ENCODE measurements at regions not wholly inside any gene's neighbourhood (a gene's known extent, or its start where the extent isn't known, plus 50 kb on each side); places are given as distances from the start of the nearest gene placed in this dataset.

GRCh38 chr11:121797496-121797895 is 318.5 kb downstream of the BLID start:
- no peak for DNase-seq (ENCODE audit: low spot score)
- Mint-ChIP-seq H3K4me3 (ENCODE audit: unreplicated experiment) (no peak overlapping the region), H3K27me3 (ENCODE audit: unreplicated experiment) (no peaks in the 10 kb centered on the region), H3K9me3 (ENCODE audit: unreplicated experiment) (peaks cover 3% of the 10 kb centered on the region), H3K4me1 (ENCODE audit: unreplicated experiment) (peaks cover 22% of the 10 kb centered on the region), H3K27ac (ENCODE audit: unreplicated experiment) (no peak overlapping the region), H3K36me3 (ENCODE audit: low read depth, unreplicated experiment) (no peaks in the 10 kb centered on the region)
- TF ChIP-seq CTCF (IDR thresholded peaks at IDR 0.05; ENCODE audit: unreplicated experiment), result no peak

GRCh38 chr11:121795174-121795573 is 320.8 kb downstream of the BLID start:
- Mint-ChIP-seq H3K27me3 (ENCODE audit: unreplicated experiment) (no peaks in the 10 kb centered on the region), H3K4me1 (ENCODE audit: unreplicated experiment) (peaks cover 1% of the 10 kb centered on the region), H3K36me3 (ENCODE audit: low read depth, unreplicated experiment) (no peaks in the 10 kb centered on the region), H3K9me3 (ENCODE audit: unreplicated experiment) (no peaks in the 10 kb centered on the region), H3K4me3 (ENCODE audit: unreplicated experiment) (no peak overlapping the region), H3K27ac (ENCODE audit: unreplicated experiment) (no peak overlapping the region)
- no peak for TF ChIP-seq CTCF (IDR thresholded peaks at IDR 0.05; ENCODE audit: unreplicated experiment)
- DNase-seq (ENCODE audit: low spot score), result no peak

GRCh38 chr11:121794671-121795141 is 321.3 kb downstream of the BLID start:
- Mint-ChIP-seq H3K4me1 (ENCODE audit: unreplicated experiment) (no peaks in the 10 kb centered on the region), H3K4me3 (ENCODE audit: unreplicated experiment) (no peak overlapping the region)
- no peak for TF ChIP-seq CTCF (IDR thresholded peaks at IDR 0.05; ENCODE audit: unreplicated experiment)

GRCh38 chr11:121793916-121794315 is 322.1 kb downstream of the BLID start:
- Mint-ChIP-seq H3K4me3 (ENCODE audit: unreplicated experiment) (no peak overlapping the region), H3K9me3 (ENCODE audit: unreplicated experiment) (no peaks in the 10 kb centered on the region), H3K36me3 (ENCODE audit: low read depth, unreplicated experiment) (no peaks in the 10 kb centered on the region), H3K4me1 (ENCODE audit: unreplicated experiment) (no peaks in the 10 kb centered on the region), H3K27me3 (ENCODE audit: unreplicated experiment) (no peaks in the 10 kb centered on the region), H3K27ac (ENCODE audit: unreplicated experiment) (no peak overlapping the region)
- DNase-seq (ENCODE audit: low spot score), result no peak
- TF ChIP-seq CTCF (IDR thresholded peaks at IDR 0.05; ENCODE audit: unreplicated experiment), result no peak

More at GRCh38 chr11:121794671-121795141, 321.3 kb downstream of the BLID start:
- Mint-ChIP-seq H3K27me3 (ENCODE audit: unreplicated experiment) (no peaks in the 10 kb centered on the region), H3K27ac (ENCODE audit: unreplicated experiment) (no peak overlapping the region), H3K36me3 (ENCODE audit: low read depth, unreplicated experiment) (no peaks in the 10 kb centered on the region), H3K9me3 (ENCODE audit: unreplicated experiment) (no peaks in the 10 kb centered on the region)
- no peak for DNase-seq (ENCODE audit: low spot score)

- H3K27me3 Mint-ChIP-seq (ENCODE audit: unreplicated experiment), result no peaks in the 10 kb centered on the region
- DNase-seq (ENCODE audit: low spot score), result no peak
- H3K27ac Mint-ChIP-seq (ENCODE audit: unreplicated experiment), result no peak overlapping the region
- no peak for TF ChIP-seq CTCF (IDR thresholded peaks at IDR 0.05; ENCODE audit: unreplicated experiment)
- H3K9me3 Mint-ChIP-seq (ENCODE audit: unreplicated experiment), result no peaks in the 10 kb centered on the region
- H3K4me3 Mint-ChIP-seq (ENCODE audit: unreplicated experiment), result no peak overlapping the region
- no peaks in the 10 kb centered on the region for H3K36me3 Mint-ChIP-seq (ENCODE audit: low read depth, unreplicated experiment)
- H3K4me1 Mint-ChIP-seq (ENCODE audit: unreplicated experiment), result no peaks in the 10 kb centered on the region
Observed at GRCh38 chr11:121793291-121793690, 322.7 kb downstream of the BLID start.
